Testis (tissue), 2 donors: ENCODE measurements at regions not wholly inside any gene's neighbourhood (a gene's known extent, or its start where the extent isn't known, plus 50 kb on each side); places are given as distances from the start of the nearest gene placed in this dataset.

Source experiments
- DNase-seq: peaks from one replicate; pipeline ENCODE4 v3.0.0-alpha.2; 2019
- H3K27ac ChIP-seq, 2 donors: fragments of 200-600 bp; sonication (generic); one replicate each; pipeline ENCODE4 v1.5.1; 2019
- H3K27me3 ChIP-seq: fragments of 200-600 bp; sonication (generic); one replicate; pipeline ENCODE4 v1.5.1; 2019
- H3K36me3 ChIP-seq: fragments of 200-600 bp; sonication (generic); one replicate; pipeline ENCODE4 v1.5.1; 2017; ENCODE audit warnings: low read depth; ENCODE audit errors: missing control alignments
- H3K4me1 ChIP-seq: fragments of 200-600 bp; sonication (generic); one replicate; pipeline ENCODE4 v1.5.1; 2019
- H3K4me3 ChIP-seq, 2 donors: fragments of 200-600 bp; sonication (generic); one replicate each; pipeline ENCODE4 v1.5.1; 2017 to 2019
- H3K9me3 ChIP-seq: fragments of 200-600 bp; sonication (generic); one replicate; pipeline ENCODE4 v1.5.1; 2017
- POLR2A ChIP-seq: fragments of 450-650 bp; IDR thresholded peaks from one replicate; pipeline ENCODE4 v1.6.1; 2017; ENCODE audit warnings: antibody characterized with exemption, mild to moderate bottlenecking, moderate library complexity
- WGBS, 2 donors: methylation state at CpG; one replicate each; pipeline ENCODE4 v1.1.5; 2018; 5-methylcytosine and 5-hydroxymethylcytosine counted together
- intact Hi-C: fragments of 100-400 bp; cut with DNase I; formaldehyde crosslinking; loops from one replicate; pipeline ENCODE4 v1.15.1; 2023; ENCODE audit warnings: low total_unique reads
- TF ChIP-seq, protein P1 (sequence below), 3 experiments: fragments of 450-650 bp in 2 of 3; fragments of 200-600 bp in 1 of 3; sonication (generic) in 1 of 3; IDR thresholded peaks; one replicate each; pipeline ENCODE4 v1.5.1; 2016 to 2019; ENCODE audit warnings: antibody characterized with exemption in 3 of 3, mild to moderate bottlenecking in 2 of 3, moderate library complexity in 1 of 3

DNA sequence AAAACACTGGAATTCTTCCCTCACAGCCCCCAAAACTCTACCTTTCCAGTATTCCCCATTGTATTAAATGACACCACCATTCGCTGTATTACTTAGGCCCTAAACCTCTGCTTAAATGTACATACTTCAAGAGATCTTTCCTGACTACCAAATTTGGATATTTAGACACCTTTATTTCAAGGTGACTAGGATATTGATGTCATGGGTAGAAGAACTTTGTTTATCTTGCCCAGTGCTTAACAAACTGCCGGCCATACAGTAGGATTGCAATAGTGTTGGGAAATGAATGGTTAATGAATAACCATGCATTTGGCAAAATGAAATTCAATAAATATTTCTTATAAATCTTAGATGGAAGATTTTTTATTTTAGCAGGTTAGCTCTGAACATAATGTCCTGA lies 86.2 kb upstream of the CA10 start:
- H3K9me3 ChIP-seq = no peaks in the 10 kb centered on the region
- 95 to 100% methylated on average over 2 of the region's 2 CpGs for WGBS, 2 donors
- no peaks in the 10 kb centered on the region for H3K36me3 ChIP-seq
- H3K4me3 ChIP-seq = no peak overlapping the region
- H3K27ac ChIP-seq = no peak overlapping the region
- intact Hi-C loops = no loop called here
- no peak for DNase-seq
- no peak for TF ChIP-seq POLR2A
- TF ChIP-seq, protein P1, sequence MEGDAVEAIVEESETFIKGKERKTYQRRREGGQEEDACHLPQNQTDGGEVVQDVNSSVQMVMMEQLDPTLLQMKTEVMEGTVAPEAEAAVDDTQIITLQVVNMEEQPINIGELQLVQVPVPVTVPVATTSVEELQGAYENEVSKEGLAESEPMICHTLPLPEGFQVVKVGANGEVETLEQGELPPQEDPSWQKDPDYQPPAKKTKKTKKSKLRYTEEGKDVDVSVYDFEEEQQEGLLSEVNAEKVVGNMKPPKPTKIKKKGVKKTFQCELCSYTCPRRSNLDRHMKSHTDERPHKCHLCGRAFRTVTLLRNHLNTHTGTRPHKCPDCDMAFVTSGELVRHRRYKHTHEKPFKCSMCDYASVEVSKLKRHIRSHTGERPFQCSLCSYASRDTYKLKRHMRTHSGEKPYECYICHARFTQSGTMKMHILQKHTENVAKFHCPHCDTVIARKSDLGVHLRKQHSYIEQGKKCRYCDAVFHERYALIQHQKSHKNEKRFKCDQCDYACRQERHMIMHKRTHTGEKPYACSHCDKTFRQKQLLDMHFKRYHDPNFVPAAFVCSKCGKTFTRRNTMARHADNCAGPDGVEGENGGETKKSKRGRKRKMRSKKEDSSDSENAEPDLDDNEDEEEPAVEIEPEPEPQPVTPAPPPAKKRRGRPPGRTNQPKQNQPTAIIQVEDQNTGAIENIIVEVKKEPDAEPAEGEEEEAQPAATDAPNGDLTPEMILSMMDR (IDR thresholded peaks at IDR 0.05) = no peak
- H3K4me1 ChIP-seq = no peaks in the 10 kb centered on the region
- no peaks in the 10 kb centered on the region for H3K27me3 ChIP-seq

- no peak for DNase-seq
- H3K4me3 ChIP-seq = no peak overlapping the region
- no peaks in the 10 kb centered on the region for H3K4me1 ChIP-seq
- H3K27me3 ChIP-seq = no peaks in the 10 kb centered on the region
- no peak for TF ChIP-seq POLR2A
- TF ChIP-seq, protein P1 (IDR thresholded peaks at IDR 0.05) = no peak
- H3K36me3 ChIP-seq = no peaks in the 10 kb centered on the region
- 61 to 73% methylated on average over 2 of the region's 2 CpGs for WGBS, 2 donors
- intact Hi-C loops = no loop called here
- no peak overlapping the region for H3K27ac ChIP-seq
- no peaks in the 10 kb centered on the region for H3K9me3 ChIP-seq
Observed at GRCh38 chr17:52242268-52242667, 83.8 kb upstream of the CA10 start.

DNA sequence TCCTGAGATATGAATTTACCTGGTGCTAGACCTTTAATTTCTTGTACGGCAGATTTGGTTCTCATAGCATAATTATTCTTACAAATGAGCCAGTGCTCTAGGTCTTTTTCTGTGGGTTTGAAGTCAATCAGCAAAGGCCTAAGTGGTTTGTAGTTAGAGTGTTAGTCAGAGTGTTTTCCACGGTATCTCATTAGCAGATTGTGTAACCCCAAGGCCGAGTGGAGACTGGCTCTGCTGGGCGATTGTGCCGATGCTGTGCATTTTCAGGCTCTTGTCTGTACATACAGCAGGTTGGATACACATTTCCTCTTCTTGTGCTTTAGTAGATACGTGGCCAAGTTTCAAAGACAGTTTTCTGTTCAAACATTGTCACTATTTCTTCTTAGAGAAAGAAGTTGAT lies 78.6 kb upstream of the CA10 start:
- intact Hi-C loops = no loop called here
- no peak for DNase-seq
- no peaks in the 10 kb centered on the region for H3K9me3 ChIP-seq
- WGBS, 2 donors = 65 to 76% methylated on average over 6 of the region's 6 CpGs
- no peaks in the 10 kb centered on the region for H3K4me1 ChIP-seq
- TF ChIP-seq, protein P1 (IDR thresholded peaks at IDR 0.05) = no peak
- TF ChIP-seq POLR2A = no peak
- no peak overlapping the region for H3K27ac ChIP-seq
- no peaks in the 10 kb centered on the region for H3K27me3 ChIP-seq
- no peaks in the 10 kb centered on the region for H3K36me3 ChIP-seq
- no peak overlapping the region for H3K4me3 ChIP-seq

- H3K27me3 ChIP-seq = no peaks in the 10 kb centered on the region
- no peaks in the 10 kb centered on the region for H3K9me3 ChIP-seq
- no peak for DNase-seq
- H3K4me1 ChIP-seq = no peaks in the 10 kb centered on the region
- H3K36me3 ChIP-seq = no peaks in the 10 kb centered on the region
- intact Hi-C loops = no loop called here
- H3K4me3 ChIP-seq = no peak overlapping the region
- no peak overlapping the region for H3K27ac ChIP-seq
- TF ChIP-seq POLR2A = no peak
- TF ChIP-seq, protein P1 (IDR thresholded peaks at IDR 0.05) = no peak
- WGBS, 2 donors = 91 to 92% methylated on average over 1 of the region's 1 CpG
Observed at GRCh38 chr17:52235516-52235915, 77.0 kb upstream of the CA10 start.

- no peak overlapping the region for H3K27ac ChIP-seq
- no peak for DNase-seq
Observed at GRCh38 chr17:52233632-52234031, 75.1 kb upstream of the CA10 start.

More at GRCh38 chr17:52233632-52234031, 75.1 kb upstream of the CA10 start:
- TF ChIP-seq POLR2A = no peak
- TF ChIP-seq, protein P1 (IDR thresholded peaks at IDR 0.05) = no peak
- no peaks in the 10 kb centered on the region for H3K27me3 ChIP-seq
- H3K4me1 ChIP-seq = no peaks in the 10 kb centered on the region
- H3K4me3 ChIP-seq = no peak overlapping the region
- WGBS, 2 donors = 50 to 64% methylated on average over 1 of the region's 1 CpG
- no peaks in the 10 kb centered on the region for H3K36me3 ChIP-seq
- intact Hi-C loops = no loop called here
- no peaks in the 10 kb centered on the region for H3K9me3 ChIP-seq
